ENCODE measurements at regions not wholly inside any gene's neighbourhood (a gene's known extent, or its start where the extent isn't known, plus 50 kb on each side); places are given as distances from the start of the nearest gene placed in this dataset.
"Not testable (repeated sequence)": the region's sequence is repeated elsewhere in the genome, so short reads cannot be mapped to it uniquely, and the experiment has no call there.

DNA sequence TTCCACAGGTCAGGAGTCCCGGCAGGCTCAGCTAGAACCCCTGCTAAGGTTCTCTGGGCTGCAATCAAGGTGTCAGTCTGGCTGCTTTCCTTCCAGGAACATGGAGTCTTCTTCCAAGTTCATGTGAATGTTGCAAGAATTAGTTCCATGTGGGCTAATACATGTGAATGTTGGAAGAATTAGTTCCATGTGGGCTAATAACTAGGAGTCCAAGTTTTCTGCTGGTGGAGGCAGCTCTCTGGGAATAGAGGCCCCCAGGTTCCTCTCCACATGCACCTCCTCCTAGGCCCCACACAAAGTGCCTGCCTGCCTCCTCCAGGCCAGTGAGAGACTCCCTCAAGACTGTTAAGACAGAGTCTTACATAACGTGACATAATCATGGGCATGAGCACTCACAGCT is 140.8 kb upstream of the SLC35G4 start:
- no peak for DNase-seq (ENCODE audit: low read depth)

DNA sequence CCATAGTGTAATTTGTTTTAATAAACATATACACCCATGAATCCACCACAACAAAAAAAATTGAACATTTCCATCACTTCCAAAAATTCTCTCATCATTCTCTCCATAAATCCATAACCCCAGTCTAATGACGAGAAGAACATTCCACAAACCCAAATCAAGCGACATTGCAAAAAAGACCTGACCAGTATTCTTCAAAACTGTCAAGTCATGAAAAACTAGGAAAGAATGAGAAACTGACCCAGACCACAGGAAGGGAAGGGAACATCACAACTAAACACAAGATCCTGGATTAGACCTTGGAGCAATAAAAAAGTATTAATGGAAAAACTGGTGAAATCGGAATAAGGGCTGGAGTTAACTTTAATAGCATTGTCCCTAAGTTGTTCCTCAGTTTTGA is 141.3 kb upstream of the SLC35G4 start:
- H3K4me3 ChIP-seq (ENCODE audit: low read depth, low read length): no peak overlapping the region
- no peak for TF ChIP-seq CTCF (IDR thresholded peaks at IDR 0.05; ENCODE audit: insufficient read depth, low read depth, low read length, missing control alignments)
- DNase-seq (ENCODE audit: low read depth): no peak

More for the DNA sequence above, 140.8 kb upstream of the SLC35G4 start:
- no peak for TF ChIP-seq CTCF (IDR thresholded peaks at IDR 0.05; ENCODE audit: insufficient read depth, low read depth, low read length, missing control alignments)
- H3K4me3 ChIP-seq (ENCODE audit: low read depth, low read length): no peak overlapping the region

DNA sequence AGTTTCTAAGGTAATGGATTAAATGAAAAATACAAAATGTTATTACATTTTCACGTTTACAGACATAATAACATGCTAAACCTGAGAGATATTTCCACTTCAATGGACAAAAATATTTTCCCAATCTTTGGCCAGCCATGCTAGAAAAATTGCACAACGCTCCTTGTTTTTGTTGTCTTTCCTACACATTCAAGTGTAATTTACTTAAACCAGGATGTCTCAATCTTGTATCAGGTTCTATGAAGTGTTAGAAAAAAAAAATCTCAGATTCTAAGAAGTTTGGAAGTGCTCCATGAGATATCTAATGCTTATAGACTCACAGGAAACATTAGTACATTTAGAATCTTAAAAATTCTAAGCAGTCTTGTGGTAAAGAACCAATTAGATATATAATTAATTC is 141.8 kb upstream of the SLC35G4 start:
- no peak for TF ChIP-seq CTCF (IDR thresholded peaks at IDR 0.05; ENCODE audit: insufficient read depth, low read depth, low read length, missing control alignments)
- no peak overlapping the region for H3K4me3 ChIP-seq (ENCODE audit: low read depth, low read length)
- no peak for DNase-seq (ENCODE audit: low read depth)

GRCh38 chr18:11464129-11464528 is 145.3 kb upstream of the SLC35G4 start:
- no peak for DNase-seq (ENCODE audit: low read depth)
- TF ChIP-seq CTCF (IDR thresholded peaks at IDR 0.05; ENCODE audit: insufficient read depth, low read depth, low read length, missing control alignments): no peak
- H3K4me3 ChIP-seq (ENCODE audit: low read depth, low read length): no peak overlapping the region

GRCh38 chr18:11458447-11458846 is 150.9 kb upstream of the SLC35G4 start:
- no peak overlapping the region for H3K4me3 ChIP-seq (ENCODE audit: low read depth, low read length)
- DNase-seq (ENCODE audit: low read depth): no peak
- TF ChIP-seq CTCF (IDR thresholded peaks at IDR 0.05; ENCODE audit: insufficient read depth, low read depth, low read length, missing control alignments): no peak

- not testable (repeated sequence) for H3K4me3 ChIP-seq (ENCODE audit: low read depth, low read length); DNase-seq (ENCODE audit: low read depth)
Measured at GRCh38 chr18:11457853-11458252, 151.5 kb upstream of the SLC35G4 start.

- H3K4me3 ChIP-seq (ENCODE audit: low read depth, low read length): no peak overlapping the region
- no peak for TF ChIP-seq CTCF (IDR thresholded peaks at IDR 0.05; ENCODE audit: insufficient read depth, low read depth, low read length, missing control alignments)
- DNase-seq (ENCODE audit: low read depth): no peak
Measured at GRCh38 chr18:11454040-11454439, 155.4 kb upstream of the SLC35G4 start.

DNA sequence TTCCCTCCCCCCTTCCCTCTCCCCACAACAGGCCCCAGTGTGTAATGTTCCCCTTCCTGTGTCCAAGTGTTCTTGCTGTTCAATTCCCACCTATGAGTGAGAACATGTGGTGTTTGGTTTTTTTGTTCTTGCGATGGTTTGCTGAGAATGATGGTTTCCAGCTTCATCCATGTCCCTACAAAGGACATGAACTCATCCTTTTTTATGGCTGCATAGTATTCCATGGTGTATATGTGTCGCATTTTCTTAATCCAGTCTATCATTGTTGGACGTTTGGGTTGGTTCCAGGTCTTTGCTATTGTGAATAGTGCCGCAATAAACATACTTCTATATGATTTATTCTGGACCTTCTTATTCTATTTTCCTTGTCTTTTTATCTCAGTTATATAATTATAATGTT is 165.2 kb upstream of the SLC35G4 start:
- H3K4me3 ChIP-seq (ENCODE audit: low read depth, low read length); DNase-seq (ENCODE audit: low read depth): not testable (repeated sequence)
